GM19395 (cell line): ENCODE measurements at regions not wholly inside any gene's neighbourhood (a gene's known extent, or its start where the extent isn't known, plus 50 kb on each side); places are given as distances from the start of the nearest gene placed in this dataset.
"Not testable (repeated sequence)": the region's sequence is repeated elsewhere in the genome, so short reads cannot be mapped to it uniquely, and the experiment has no call there.

Source experiments
- ATAC-seq: cut with Tn5 transposase; IDR thresholded peaks from one replicate; pipeline ENCODE4 v1.9.1; 2021; ENCODE audit warnings: mild to moderate bottlenecking, moderate library complexity; ENCODE audit not compliant: unreplicated experiment

DNA sequence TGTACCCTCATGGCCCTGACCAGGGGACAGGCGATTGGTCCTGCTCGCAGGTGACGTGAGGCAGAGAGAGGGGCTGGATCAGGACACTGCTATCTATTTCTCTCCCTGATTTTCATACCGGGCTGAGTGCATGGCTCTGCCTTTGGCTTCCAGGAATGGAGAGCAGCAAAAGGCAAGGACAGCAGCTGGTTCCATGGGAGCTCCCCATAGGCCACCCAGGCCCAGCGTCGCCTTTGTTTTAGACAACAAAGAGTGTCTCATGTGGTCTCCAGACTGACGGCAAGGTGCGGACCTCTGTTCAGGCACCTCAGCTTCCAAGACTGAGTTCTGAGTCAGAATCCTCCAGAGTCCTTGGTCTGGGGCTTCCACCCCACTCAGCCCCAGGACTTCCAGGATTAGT lies 123.1 kb downstream of the VEGFA start:
- no peak for ATAC-seq

DNA sequence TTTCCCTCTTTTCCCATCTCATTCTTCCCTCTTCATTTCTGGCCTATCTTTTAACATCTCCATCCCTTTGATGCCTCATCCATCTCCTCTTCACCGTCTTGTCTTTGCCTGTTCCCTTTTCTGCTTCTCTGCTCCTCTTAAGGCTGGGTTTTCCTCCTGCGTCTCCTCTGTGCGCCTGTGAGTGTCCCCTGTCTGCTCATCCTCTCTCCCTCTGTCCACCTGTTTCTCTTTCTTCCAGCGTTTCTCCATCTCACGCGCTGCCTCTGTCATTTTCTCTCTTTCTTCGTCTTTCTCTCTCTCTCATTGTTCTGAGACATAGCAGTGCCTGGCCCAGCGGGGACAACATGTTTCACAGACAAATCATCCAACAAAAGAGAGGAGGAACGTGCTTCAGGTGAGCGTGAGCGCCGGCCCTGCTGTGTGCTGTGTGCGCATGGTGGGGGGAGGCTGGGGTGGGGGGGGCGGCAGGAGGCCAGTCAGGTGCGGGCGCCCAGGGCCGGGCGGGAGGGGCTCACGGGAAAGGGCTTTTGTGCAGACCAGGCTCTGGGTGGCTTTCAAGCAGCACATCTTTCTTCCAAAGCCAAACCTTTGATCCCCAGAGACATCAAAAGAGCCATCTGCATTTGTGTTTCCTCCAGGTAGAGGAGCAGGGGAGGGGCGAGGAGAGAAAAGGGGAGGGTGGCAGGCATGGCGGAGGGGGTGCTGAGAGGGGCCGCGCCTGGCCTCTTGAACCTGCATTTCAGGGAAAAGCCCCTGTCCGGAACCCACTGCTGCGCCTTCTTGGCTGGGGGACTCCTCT lies 121.3 kb downstream of the VEGFA start:
- ATAC-seq = no peak

DNA sequence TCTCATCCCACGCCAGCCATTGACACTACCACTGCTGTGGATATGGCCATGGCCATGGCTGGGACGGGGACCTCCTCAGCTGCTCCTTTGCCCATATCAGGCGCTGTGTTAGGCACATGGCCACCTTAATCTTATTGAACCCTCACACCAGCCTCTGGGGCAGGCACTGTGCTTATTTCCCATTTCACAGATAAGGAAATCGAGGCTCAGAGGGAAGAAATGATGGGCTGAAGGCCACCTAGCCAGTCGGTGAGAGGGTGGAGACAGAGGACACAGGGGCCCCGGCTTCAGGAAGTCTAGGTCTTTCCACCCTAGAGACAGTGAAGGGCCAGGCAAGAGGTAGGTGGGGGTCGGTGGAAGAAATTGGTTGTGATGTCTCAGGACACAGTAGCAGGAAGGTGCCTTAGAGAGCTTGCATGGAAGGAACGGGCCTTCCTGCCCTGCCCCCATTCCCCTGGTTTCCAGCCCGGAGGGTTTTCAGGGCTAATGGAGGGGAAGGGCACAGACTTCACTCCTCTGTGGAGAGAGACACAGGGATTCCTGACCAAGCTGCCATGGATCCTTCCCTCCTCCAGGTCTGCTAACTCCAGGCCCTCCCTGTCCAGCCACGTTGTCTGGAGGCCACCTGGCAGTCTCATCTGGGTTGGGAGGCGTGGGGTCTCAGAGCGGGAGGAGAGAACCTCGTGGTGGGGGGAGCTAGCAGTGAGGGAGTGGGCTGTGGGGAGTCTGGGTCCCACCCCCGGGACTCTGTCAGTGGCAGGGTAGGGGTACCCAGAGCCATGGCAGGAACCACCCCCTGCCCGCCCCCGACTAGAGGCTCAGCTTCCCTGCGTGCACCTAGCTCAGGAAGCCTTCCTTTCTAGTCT lies 120.4 kb downstream of the VEGFA start:
- no peak for ATAC-seq

GRCh38 chr6:43887906-43888683 lies 118.1 kb downstream of the VEGFA start:
- no peak for ATAC-seq

- ATAC-seq = no peak
These were observed 117.4 kb downstream of the VEGFA start for GRCh38 chr6:43887340-43887858.

GRCh38 chr6:43886717-43887339 lies 116.8 kb downstream of the VEGFA start:
- ATAC-seq = no peak

DNA sequence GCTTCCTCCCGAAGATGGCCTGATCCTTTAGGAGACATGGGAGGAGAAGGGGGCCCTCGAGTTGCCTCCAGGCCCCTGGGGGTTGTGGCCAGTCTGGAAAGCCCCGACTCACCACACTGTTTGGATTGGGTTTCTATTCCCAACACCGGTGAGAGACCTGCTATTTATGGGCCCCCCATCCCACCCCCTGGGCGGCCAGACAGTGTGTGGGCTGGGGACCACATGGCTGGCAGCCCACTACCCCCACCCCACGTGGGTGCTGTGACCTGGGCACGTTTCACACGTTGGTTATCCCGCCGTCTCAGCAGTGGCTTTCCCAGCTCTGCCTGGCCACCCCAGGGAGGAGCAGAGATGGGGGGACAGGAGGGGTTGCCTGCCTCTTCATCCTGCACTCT lies 116.1 kb downstream of the VEGFA start:
- ATAC-seq = no peak

DNA sequence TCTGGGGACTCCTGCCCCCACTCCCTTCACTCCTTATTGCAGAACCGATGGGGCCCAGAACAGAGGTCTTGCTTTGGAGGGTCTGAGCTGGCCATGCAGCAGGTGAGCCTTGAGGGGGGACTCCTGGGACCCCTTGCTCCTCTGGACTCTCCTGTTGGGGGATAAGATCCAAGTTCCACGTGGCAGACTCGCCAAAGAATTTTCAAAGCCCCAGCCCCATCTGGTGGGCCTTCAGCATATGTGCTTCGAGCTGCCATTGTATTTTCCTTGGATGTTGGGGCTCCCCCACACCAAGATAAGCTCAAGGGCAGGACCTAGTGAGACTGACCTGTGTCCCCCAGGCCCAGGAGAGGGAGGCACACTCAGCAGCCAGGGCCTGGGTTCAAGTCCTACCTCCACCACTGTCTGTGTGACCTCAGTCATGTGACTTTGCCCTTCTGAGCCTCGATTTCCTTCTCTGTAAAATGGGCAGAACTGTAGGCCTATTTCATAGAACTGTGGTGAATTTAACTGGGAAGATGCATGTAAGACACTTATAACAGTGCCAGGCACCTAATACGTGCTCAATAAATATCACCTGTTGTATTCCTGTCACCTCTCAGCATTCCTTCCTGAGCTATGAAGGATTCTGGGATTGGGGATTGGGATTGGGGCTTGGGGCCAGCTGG lies 115.5 kb downstream of the VEGFA start:
- no peak for ATAC-seq

GRCh38 chr6:43884652-43885022 lies 114.6 kb downstream of the VEGFA start:
- peak; percentile 11 for ATAC-seq

GRCh38 chr6:43883847-43884651 lies 114.0 kb downstream of the VEGFA start:
- peak; percentile 77 for ATAC-seq

- ATAC-seq = not testable (repeated sequence)
These were observed 112.9 kb downstream of the VEGFA start for GRCh38 chr6:43882690-43883448.

GRCh38 chr6:43880236-43881137 lies 110.5 kb downstream of the VEGFA start:
- no peak for ATAC-seq

GRCh38 chr6:43879722-43880121 lies 109.7 kb downstream of the VEGFA start:
- no peak for ATAC-seq

GRCh38 chr6:43878823-43879495 lies 108.9 kb downstream of the VEGFA start:
- no peak for ATAC-seq

DNA sequence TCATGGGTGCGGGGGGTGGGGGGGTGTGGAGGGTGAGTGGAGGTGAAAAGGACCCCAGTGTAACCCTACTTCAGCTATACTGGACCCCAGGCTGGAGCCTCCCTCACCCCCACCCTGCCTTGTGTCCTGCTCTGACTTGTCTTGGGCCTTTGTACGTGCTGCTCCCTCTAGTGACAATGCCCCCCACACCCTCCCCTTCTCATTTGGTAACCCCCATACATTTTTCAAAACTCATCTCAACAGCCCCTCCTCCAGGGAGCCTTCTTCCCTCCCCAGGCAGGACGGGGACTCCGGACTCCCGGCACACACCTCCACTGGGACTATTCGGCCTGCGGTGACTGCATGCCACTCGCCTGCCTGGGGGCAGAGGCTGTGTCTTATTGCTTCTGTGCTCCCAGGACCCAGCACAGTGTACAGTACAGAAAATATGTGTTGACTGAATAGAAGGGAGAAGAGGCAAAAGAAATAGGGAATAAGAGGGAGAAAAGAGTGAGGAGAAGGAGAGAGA lies 108.2 kb downstream of the VEGFA start:
- no peak for ATAC-seq

GRCh38 chr6:43877463-43878126 lies 107.6 kb downstream of the VEGFA start:
- no peak for ATAC-seq
